ENCODE measurements at regions not wholly inside any gene's neighbourhood (a gene's known extent, or its start where the extent isn't known, plus 50 kb on each side); places are given as distances from the start of the nearest gene placed in this dataset.

DNA sequence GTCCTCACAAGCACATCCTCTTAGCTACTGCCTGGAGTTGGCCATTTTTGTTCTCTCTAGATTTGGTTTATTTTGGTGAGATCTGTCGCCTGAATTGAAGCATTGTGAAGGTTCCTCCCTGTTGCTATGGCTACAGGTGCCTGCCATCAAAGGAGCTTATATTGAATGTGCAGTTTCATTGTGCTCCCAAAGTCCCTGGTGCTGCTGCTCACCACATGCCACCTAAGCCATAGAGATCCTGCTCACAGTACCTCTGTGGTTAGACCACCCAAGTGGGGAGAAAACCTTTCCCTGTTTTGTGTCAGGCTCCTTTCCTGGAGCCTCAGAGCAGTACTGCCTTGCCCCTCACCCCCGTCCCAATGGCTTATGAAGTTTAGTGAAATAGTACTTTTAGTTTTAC, 383.4 kb downstream of the TMEM38B start:
- Histone ChIP-seq H3K9me2 (replicated peaks; ENCODE audit: insufficient read depth) (no peaks in the 10 kb centered on the region), H3K27me3 (no peaks in the 10 kb centered on the region), H3K4me3 (no peak overlapping the region), H4K20me1 (ENCODE audit: insufficient read depth, poor library complexity, severe bottlenecking) (no peaks in the 10 kb centered on the region), H3K9me3 (ENCODE audit: low read depth) (no peaks in the 10 kb centered on the region), H2AFZ (no peak overlapping the region), H3K4me1 (ENCODE audit: insufficient read depth) (no peaks in the 10 kb centered on the region), H3K4me2 (no peak overlapping the region), H3K27ac (no peak overlapping the region), H3K79me2 (no peaks in the 10 kb centered on the region), H3K36me3 (replicated peaks; ENCODE audit: insufficient read depth, low read depth) (no peaks in the 10 kb centered on the region)
- WGBS (ENCODE audit: low lambda C conversion rate, missing lambda C conversion rate) = 73% methylated on average over 2 of the region's 2 CpGs
- DNase-seq (ENCODE audit: low spot score) = no peak
- TF ChIP-seq, protein P1, sequence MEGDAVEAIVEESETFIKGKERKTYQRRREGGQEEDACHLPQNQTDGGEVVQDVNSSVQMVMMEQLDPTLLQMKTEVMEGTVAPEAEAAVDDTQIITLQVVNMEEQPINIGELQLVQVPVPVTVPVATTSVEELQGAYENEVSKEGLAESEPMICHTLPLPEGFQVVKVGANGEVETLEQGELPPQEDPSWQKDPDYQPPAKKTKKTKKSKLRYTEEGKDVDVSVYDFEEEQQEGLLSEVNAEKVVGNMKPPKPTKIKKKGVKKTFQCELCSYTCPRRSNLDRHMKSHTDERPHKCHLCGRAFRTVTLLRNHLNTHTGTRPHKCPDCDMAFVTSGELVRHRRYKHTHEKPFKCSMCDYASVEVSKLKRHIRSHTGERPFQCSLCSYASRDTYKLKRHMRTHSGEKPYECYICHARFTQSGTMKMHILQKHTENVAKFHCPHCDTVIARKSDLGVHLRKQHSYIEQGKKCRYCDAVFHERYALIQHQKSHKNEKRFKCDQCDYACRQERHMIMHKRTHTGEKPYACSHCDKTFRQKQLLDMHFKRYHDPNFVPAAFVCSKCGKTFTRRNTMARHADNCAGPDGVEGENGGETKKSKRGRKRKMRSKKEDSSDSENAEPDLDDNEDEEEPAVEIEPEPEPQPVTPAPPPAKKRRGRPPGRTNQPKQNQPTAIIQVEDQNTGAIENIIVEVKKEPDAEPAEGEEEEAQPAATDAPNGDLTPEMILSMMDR (IDR thresholded peaks at IDR 0.05; ENCODE audit: poor library complexity) = no peak
- TF ChIP-seq EZH2phosphoT487 (IDR thresholded peaks at IDR 0.05; ENCODE audit: low read depth, severe bottlenecking, unreplicated experiment) (no peak), EZH2 (IDR thresholded peaks at IDR 0.05; ENCODE audit: borderline replicate concordance) (no peak)

DNA sequence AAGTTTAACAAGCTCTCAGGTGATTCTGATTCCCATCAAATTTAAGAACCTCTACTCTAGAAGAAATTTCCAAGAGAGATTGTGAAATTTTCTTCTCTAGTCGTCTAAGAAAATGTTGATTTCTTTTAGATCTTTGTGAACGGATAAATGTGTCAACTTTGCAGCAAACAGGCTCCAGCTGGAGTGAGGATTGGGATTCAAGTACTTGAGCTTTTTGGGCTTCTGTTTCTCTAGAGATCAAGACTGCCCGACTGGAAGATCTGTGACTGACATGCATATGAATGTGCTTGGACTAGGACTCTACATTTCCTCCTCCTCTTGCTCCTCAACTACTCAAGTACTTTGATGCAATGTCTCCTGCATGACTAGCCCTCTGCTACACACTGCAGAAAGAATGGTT, 388.3 kb downstream of the TMEM38B start:
- no peaks in the 10 kb centered on the region for H3K27me3 ChIP-seq
- H3K4me1 ChIP-seq (ENCODE audit: insufficient read depth) = no peaks in the 10 kb centered on the region
- no peak overlapping the region for H3K4me2 ChIP-seq
- no peaks in the 10 kb centered on the region for H3K9me3 ChIP-seq (ENCODE audit: low read depth)
- no peak overlapping the region for H3K4me3 ChIP-seq
- H3K79me2 ChIP-seq = no peaks in the 10 kb centered on the region
- 68% methylated on average over 3 of the region's 3 CpGs for WGBS (ENCODE audit: low lambda C conversion rate, missing lambda C conversion rate)
- no peak overlapping the region for H3K27ac ChIP-seq
- H4K20me1 ChIP-seq (ENCODE audit: insufficient read depth, poor library complexity, severe bottlenecking) = no peaks in the 10 kb centered on the region
- no peak for TF ChIP-seq EZH2 (IDR thresholded peaks at IDR 0.05; ENCODE audit: borderline replicate concordance)
- no peak for DNase-seq (ENCODE audit: low spot score)
- no peak overlapping the region for H2AFZ ChIP-seq
- H3K9me2 ChIP-seq (replicated peaks; ENCODE audit: insufficient read depth) = no peaks in the 10 kb centered on the region
- H3K36me3 ChIP-seq (replicated peaks; ENCODE audit: insufficient read depth, low read depth) = no peaks in the 10 kb centered on the region

DNA sequence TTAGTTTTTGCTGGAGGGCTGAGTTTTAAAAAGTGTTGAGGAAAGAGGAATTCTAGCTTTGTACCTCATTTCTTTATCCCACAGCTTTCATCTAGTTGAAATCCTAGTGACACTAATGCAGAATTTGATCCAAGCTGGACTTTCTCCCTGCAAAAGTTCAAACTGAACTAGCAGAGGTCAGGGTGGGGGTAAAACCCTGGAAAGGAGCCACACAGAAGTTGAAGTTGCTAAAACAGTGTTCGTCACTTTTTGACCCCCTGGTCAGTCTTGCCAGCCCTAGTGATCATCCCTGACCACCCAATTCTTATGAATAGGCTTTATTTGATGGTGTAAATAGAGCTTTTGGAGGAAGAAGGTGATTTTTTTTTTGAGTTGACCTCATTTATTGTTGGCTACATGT, 390.4 kb downstream of the TMEM38B start:
- H4K20me1 ChIP-seq (ENCODE audit: insufficient read depth, poor library complexity, severe bottlenecking) = no peaks in the 10 kb centered on the region
- H3K36me3 ChIP-seq (replicated peaks; ENCODE audit: insufficient read depth, low read depth) = no peaks in the 10 kb centered on the region
- H3K4me2 ChIP-seq = no peak overlapping the region
- TF ChIP-seq, protein P1 (IDR thresholded peaks at IDR 0.05; ENCODE audit: poor library complexity) = no peak
- TF ChIP-seq EZH2 (IDR thresholded peaks at IDR 0.05; ENCODE audit: borderline replicate concordance) (no peak), EZH2phosphoT487 (IDR thresholded peaks at IDR 0.05; ENCODE audit: low read depth, severe bottlenecking, unreplicated experiment) (no peak)
- no peak overlapping the region for H3K27ac ChIP-seq
- no peaks in the 10 kb centered on the region for H3K4me1 ChIP-seq (ENCODE audit: insufficient read depth)
- WGBS (ENCODE audit: low lambda C conversion rate, missing lambda C conversion rate) = 54% methylated on average over 1 of the region's 1 CpG
- no peaks in the 10 kb centered on the region for H3K9me2 ChIP-seq (replicated peaks; ENCODE audit: insufficient read depth)
- no peaks in the 10 kb centered on the region for H3K9me3 ChIP-seq (ENCODE audit: low read depth)
- no peak overlapping the region for H2AFZ ChIP-seq
- H3K79me2 ChIP-seq = no peaks in the 10 kb centered on the region
- no peaks in the 10 kb centered on the region for H3K27me3 ChIP-seq
- DNase-seq (ENCODE audit: low spot score) = no peak
- no peak overlapping the region for H3K4me3 ChIP-seq

DNA sequence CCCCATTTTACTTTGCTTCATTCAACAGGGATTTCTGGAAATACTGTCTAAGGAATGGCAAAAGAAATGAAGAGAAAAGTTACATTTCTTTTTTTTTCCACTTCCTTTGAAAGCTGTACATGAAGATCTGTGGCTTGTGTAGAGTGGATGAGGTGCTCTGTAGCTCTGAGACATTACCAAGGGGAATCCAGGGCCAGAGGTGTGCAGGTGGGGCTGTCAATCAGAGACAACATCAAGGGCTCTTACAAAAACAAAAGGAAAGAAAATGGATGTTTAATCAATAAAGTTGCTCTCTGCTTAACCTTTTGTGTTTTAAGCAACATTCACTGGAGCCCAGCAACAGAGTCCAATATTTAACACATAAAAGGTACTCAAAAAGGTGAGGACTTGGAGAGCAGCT, 391.1 kb downstream of the TMEM38B start:
- Histone ChIP-seq H4K20me1 (ENCODE audit: insufficient read depth, poor library complexity, severe bottlenecking) (no peaks in the 10 kb centered on the region), H2AFZ (no peak overlapping the region), H3K9me3 (ENCODE audit: low read depth) (no peaks in the 10 kb centered on the region), H3K4me2 (no peak overlapping the region), H3K9me2 (replicated peaks; ENCODE audit: insufficient read depth) (no peaks in the 10 kb centered on the region), H3K79me2 (no peaks in the 10 kb centered on the region), H3K4me3 (no peak overlapping the region), H3K27me3 (no peaks in the 10 kb centered on the region), H3K27ac (no peak overlapping the region), H3K36me3 (replicated peaks; ENCODE audit: insufficient read depth, low read depth) (no peaks in the 10 kb centered on the region), H3K4me1 (ENCODE audit: insufficient read depth) (no peaks in the 10 kb centered on the region)
- no peak for DNase-seq (ENCODE audit: low spot score)
- TF ChIP-seq EZH2phosphoT487 (IDR thresholded peaks at IDR 0.05; ENCODE audit: low read depth, severe bottlenecking, unreplicated experiment) (no peak), EZH2 (IDR thresholded peaks at IDR 0.05; ENCODE audit: borderline replicate concordance) (no peak)
- TF ChIP-seq, protein P1 (IDR thresholded peaks at IDR 0.05; ENCODE audit: poor library complexity) = no peak

Data from hepatocyte (in vitro differentiated cells).